HUES6 (cell line): ENCODE measurements at regions not wholly inside any gene's neighbourhood (a gene's known extent, or its start where the extent isn't known, plus 50 kb on each side); places are given as distances from the start of the nearest gene placed in this dataset.

ENCODE experiments used
- H3K27ac ChIP-seq: 2 replicates; pipeline ENCODE4 v1.7.0; 2013; ENCODE audit warnings: low read depth, mild to moderate bottlenecking, low read length, inconsistent platforms
- H3K27me3 ChIP-seq: 2 replicates; pipeline ENCODE4 v1.6.1; 2013; ENCODE audit warnings: low read length; ENCODE audit not compliant: control insufficient read depth, insufficient read depth
- H3K36me3 ChIP-seq: 2 replicates; pipeline ENCODE4 v1.6.1; 2013; ENCODE audit warnings: low read length; ENCODE audit not compliant: control insufficient read depth, insufficient read depth
- H3K4me1 ChIP-seq: 2 replicates; pipeline ENCODE4 v1.6.1; 2013; ENCODE audit warnings: low read length; ENCODE audit not compliant: control insufficient read depth, insufficient read depth
- H3K4me3 ChIP-seq: 2 replicates; pipeline ENCODE4 v1.5.1; 2013; ENCODE audit warnings: low read depth, low read length
- H3K9ac ChIP-seq: one replicate; pipeline ENCODE4 v1.6.1; 2013; ENCODE audit warnings: mild to moderate bottlenecking, low read length
- H3K9me3 ChIP-seq: 2 replicates; pipeline ENCODE4 v1.6.1; 2013; ENCODE audit warnings: low read depth, low read length; ENCODE audit not compliant: control insufficient read depth, insufficient read depth

DNA sequence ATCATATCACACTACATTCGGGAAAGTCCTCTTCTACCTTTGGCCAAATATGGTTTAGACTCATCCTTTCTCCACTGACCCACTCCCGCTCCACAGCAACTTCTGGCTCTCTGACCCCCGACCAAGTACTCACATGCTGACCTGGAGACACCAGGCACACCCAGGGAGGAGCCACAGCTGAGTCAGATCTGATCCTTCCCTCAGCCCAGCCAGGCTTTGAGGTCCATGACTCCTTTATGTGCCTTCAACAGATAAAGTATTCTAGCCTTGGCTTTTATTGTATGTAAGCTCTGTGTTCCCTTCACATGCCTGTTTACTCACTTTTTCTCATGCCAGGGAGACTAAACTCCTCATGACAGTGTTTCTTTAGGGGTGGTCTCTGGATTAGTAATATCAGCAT lies 166.9 kb upstream of the UMPS start:
- H3K9ac ChIP-seq, result no peak overlapping the region
- no peaks in the 10 kb centered on the region for H3K9me3 ChIP-seq
- H3K27ac ChIP-seq, result no peak overlapping the region
- H3K27me3 ChIP-seq, result peaks cover 5% of the 10 kb centered on the region; the same call in 1 of the 2 replicates
- no peak overlapping the region for H3K4me3 ChIP-seq
- no peaks in the 10 kb centered on the region for H3K36me3 ChIP-seq
- H3K4me1 ChIP-seq, result peaks cover 18% of the 10 kb centered on the region

DNA sequence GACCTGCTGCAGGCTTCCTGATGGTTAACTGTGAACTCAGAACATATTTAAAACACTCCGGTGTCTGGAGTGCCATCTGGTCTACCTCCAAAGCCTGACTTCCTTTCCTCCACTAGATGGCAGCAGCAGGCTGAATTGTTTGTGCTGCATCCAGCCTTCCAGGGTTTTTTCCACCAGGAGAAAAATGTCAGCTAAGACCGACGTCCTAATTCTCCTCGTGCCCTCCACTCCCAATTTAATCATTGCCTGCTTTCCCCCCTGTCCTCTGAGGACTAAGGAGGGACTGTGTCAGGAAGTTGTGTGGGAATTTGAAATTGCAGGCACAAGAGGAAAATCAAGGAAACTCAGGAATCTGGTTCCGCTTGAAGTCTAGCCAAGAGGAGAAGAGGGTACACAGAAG lies 165.2 kb upstream of the UMPS start:
- Histone ChIP-seq H3K4me3 (no peak overlapping the region; the same call in 1 of the 2 replicates), H3K4me1 (peaks cover 7% of the 10 kb centered on the region), H3K9me3 (no peaks in the 10 kb centered on the region), H3K9ac (no peak overlapping the region), H3K27me3 (peaks cover 5% of the 10 kb centered on the region; the same call in 1 of the 2 replicates), H3K36me3 (no peaks in the 10 kb centered on the region), H3K27ac (no peak overlapping the region)

DNA sequence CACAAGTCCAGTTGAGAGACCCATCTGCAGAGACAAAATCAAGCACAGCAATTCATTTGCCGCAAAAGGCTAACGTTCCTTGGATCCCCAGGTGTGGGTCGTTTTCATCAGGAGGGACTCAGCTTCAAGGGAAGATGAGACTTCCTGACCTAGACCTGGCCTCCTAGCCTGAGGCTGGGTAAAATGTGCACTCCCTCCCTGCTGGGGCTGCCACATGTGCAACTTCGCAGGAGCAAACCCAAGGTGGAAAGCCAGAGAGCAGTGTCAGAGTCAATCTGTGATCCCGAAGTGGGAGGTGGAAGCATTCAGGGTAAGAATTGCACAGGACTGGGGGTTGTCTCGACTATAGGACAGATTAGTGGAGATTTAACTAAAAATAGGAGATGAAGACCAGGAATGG lies 164.7 kb upstream of the UMPS start:
- Histone ChIP-seq H3K27ac (no peak overlapping the region), H3K9ac (no peak overlapping the region), H3K4me3 (no peak overlapping the region), H3K4me1 (peaks cover 7% of the 10 kb centered on the region), H3K9me3 (no peaks in the 10 kb centered on the region), H3K27me3 (peaks cover 5% of the 10 kb centered on the region; the same call in 1 of the 2 replicates), H3K36me3 (no peaks in the 10 kb centered on the region)

DNA sequence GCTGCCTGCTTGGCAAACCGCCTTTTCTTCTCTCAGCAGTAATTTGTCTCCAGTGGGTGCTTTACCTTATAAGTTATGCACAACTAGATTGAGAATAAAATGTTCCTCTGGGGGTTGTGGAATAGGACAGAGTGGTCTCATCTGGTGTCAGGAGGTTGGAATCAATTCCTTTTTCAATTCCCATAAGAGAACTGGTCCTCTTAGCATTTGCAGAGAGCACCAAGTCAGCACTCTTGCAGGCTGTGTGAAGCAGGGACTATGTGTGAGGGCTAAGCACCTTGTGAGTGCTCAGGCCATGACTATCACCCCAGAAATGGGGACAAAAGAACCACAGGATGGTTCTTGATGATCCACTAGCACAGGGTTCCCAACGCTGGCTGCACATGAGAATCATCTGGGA lies 163.6 kb upstream of the UMPS start:
- Histone ChIP-seq H3K36me3 (no peaks in the 10 kb centered on the region), H3K4me1 (peaks cover 7% of the 10 kb centered on the region), H3K27me3 (peaks cover 5% of the 10 kb centered on the region; the same call in 1 of the 2 replicates), H3K9me3 (no peaks in the 10 kb centered on the region), H3K9ac (no peak overlapping the region), H3K4me3 (no peak overlapping the region), H3K27ac (no peak overlapping the region)

DNA sequence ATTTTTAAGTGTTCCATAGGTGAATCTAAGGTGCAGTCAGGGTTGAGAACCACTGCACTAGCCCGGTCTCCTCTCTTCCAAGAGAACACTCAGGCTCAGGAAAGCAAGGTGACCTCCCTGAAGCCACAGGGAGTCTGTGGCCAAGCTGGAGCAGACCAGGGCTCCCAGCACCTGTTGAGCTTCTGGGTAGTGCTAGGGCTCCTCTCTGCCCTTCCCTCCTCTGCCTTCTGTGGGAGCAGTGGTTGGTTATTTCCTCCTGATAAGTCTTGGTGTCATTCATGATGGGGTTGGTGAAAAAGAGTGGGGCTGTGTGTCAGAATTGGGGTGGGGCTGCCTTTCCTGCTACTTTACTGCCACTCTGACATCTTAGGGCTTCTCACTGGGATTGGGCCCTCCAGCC lies 163.1 kb upstream of the UMPS start:
- no peak overlapping the region for H3K9ac ChIP-seq

DNA sequence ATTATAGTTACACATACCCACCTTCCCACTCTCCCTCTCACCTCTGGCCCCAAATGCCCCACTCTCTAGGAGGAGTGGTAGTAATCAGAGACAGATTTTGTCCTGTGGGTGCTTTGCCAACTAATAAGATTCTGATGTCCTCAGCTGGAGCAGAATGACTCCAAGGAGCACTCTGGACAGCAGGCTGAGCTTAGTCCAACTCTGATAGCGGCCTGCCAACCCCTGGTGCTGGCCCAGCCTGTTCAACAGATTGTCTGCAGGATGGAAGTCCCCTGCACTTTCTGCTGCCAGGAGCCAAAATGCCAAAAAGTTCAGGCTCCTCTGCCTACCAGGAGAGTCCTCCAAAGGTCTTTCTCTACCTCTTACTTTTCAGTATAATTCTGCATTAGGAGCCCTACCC lies 160.5 kb upstream of the UMPS start:
- no peak overlapping the region for H3K27ac ChIP-seq
- H3K4me3 ChIP-seq, result no peak overlapping the region
- H3K4me1 ChIP-seq, result peaks cover 7% of the 10 kb centered on the region
- no peaks in the 10 kb centered on the region for H3K9me3 ChIP-seq
- H3K36me3 ChIP-seq, result no peaks in the 10 kb centered on the region
- H3K9ac ChIP-seq, result no peak overlapping the region
- peaks cover 5% of the 10 kb centered on the region; the same call in 1 of the 2 replicates for H3K27me3 ChIP-seq

More for the DNA sequence above, 163.1 kb upstream of the UMPS start:
- Histone ChIP-seq H3K4me3 (no peak overlapping the region), H3K27me3 (peaks cover 5% of the 10 kb centered on the region; the same call in 1 of the 2 replicates), H3K27ac (no peak overlapping the region), H3K4me1 (peaks cover 7% of the 10 kb centered on the region), H3K9me3 (no peaks in the 10 kb centered on the region), H3K36me3 (no peaks in the 10 kb centered on the region)

DNA sequence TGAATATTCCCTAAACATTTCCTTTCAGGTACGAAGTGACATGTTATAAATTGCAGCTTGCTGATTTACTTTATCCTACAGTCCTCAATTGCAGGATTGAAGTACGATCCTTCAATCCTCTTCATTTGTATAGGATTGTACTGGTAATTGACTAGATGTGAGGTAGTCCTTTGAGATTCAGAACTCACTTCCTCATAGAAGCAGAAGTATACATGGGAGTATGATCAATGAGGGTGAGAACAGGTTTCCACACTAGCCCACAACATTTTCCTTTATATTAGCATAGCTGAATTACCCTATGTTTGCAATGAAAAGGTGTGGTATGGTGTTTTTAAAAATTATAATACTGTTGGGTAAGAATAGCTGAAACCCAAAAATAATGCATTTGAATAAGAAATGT lies 160.0 kb upstream of the UMPS start:
- Histone ChIP-seq H3K4me3 (no peak overlapping the region), H3K9me3 (no peaks in the 10 kb centered on the region), H3K36me3 (no peaks in the 10 kb centered on the region), H3K9ac (no peak overlapping the region), H3K4me1 (peaks cover 5% of the 10 kb centered on the region), H3K27ac (no peak overlapping the region), H3K27me3 (peaks cover 4% of the 10 kb centered on the region; the same call in 1 of the 2 replicates)

DNA sequence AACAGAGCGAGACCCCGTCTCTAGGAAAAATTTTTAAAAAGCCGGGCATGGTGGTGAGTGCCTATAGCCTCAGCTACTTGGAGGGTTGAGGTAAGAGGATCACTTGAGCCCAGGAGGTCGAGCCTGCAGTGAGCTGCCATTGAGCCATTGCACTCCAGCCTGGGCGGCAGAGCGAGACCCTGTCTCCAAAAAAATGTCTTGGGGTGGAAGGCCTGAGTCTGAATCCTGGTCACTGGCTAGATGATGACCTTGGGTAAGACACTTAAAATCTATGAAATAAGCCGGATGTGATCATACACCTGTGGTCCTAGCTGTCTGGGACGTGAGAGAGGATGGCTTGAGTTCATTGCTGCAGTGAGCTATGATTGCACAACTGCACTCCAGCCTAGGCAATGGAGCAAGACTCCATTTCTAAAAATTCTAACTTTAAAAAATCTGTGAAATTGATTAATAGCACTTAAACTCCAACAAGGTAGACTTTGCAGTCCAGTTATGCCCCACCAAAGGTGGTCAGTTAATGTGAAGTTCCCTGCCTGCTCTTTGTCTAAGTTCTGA lies 157.3 kb upstream of the UMPS start:
- H3K9ac ChIP-seq, result no peak overlapping the region

DNA sequence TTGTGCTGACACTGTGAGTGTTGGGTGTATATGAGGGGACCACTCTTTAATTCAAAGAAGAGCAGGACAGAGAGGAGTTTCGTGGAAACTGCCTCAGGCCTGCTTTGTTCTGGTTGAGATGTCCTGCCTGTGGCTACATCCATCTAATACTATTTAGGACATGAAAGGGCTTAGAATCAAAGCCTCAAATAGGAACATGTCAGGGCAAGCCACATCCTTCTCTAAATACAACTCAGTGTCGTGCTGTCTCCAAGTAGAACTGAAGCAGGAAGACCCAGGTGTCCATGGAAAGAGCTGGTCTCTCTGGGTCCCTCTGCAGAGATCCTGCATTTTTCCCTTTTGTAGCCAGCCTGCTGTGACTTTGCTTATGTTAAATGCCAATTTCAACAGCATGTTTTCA lies 156.2 kb upstream of the UMPS start:
- Histone ChIP-seq H3K27me3 (no peaks in the 10 kb centered on the region), H3K9ac (no peak overlapping the region), H3K4me1 (no peaks in the 10 kb centered on the region; the same call in 1 of the 2 replicates), H3K36me3 (no peaks in the 10 kb centered on the region), H3K27ac (no peak overlapping the region), H3K4me3 (no peak overlapping the region), H3K9me3 (no peaks in the 10 kb centered on the region)

More for the DNA sequence above, 157.3 kb upstream of the UMPS start:
- H3K4me1 ChIP-seq, result no peaks in the 10 kb centered on the region; the same call in 1 of the 2 replicates
- no peaks in the 10 kb centered on the region for H3K9me3 ChIP-seq
- H3K36me3 ChIP-seq, result no peaks in the 10 kb centered on the region
- no peaks in the 10 kb centered on the region for H3K27me3 ChIP-seq
- H3K27ac ChIP-seq, result no peak overlapping the region
- H3K4me3 ChIP-seq, result no peak overlapping the region

DNA sequence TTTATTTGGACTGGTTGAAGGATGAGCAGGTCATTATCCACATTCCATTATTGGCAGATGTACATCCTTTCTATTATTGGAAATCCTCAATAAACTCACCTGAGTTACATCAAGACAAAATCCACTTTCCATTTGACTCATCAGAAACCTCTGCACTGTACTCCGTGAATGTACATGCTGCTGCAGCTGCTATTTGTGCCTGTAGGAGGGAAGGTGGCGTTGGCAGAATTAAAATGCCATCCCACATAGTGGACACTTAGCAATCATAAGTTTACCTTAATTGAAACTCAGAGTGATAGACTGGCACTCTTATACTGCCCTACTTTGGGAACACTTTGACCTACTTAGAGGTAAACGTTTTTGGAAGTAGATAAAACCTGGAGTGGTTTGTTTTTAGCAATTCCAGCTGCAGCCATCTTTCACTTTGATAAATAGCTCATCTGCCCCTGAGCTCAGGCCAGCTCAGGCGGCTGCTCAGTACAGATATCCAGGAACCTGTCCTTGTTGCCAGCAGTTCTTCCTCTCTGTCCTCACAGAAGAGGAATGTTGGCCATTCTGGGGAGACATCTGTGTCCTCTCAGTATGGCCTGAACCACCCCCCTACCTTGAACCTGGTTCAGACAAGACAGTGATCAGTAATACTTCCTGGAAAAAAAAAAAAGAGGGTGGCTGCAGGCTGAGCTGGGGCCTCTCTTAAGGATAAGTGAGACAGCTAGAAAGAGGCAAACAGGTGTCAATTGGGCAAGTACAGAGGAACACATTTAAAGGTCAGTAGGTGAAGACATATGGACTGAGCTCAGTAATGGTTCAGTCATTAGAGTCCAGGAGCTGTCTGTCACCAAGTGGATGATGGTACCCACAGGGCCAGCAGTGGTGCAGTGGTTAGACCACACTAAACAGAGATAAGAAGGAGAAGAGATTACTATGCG lies 153.4 kb upstream of the UMPS start:
- no peak overlapping the region for H3K9ac ChIP-seq
- no peak overlapping the region for H3K27ac ChIP-seq
- H3K4me3 ChIP-seq, result no peak overlapping the region
- no peaks in the 10 kb centered on the region for H3K9me3 ChIP-seq
- no peaks in the 10 kb centered on the region for H3K36me3 ChIP-seq
- H3K4me1 ChIP-seq, result no peaks in the 10 kb centered on the region; the same call in 1 of the 2 replicates
- H3K27me3 ChIP-seq, result no peaks in the 10 kb centered on the region

DNA sequence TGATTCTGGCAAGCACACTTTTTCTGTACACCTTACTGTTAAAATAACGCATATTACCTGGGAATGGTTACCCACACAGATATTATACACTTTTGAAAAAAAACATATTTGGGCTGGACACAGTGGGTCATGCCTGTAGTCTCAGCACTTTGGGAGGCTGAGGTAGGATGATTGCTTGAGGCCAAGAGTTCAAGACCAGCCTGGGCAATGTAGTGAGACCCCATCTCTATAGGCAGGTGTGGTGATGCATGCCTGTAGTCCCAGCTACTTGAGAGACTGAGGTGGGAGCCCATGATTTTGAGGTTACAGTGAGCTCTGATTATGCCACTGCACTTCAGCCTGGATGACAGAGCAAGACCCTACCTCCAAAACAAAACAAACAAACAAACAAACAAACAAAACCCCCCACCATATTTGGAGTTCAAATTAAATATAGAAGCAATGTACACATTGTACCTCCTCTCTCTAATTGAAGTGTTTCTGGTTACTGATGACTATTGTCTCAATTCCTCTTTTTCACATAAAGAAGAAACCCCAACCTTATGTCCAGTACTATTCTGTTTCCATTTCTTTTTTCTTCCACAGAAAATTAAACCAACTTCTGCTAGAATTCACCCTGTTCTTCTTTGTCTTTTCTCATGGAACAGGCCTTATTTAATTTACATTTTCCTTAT lies 152.6 kb upstream of the UMPS start:
- no peak overlapping the region for H3K4me3 ChIP-seq
- H3K4me1 ChIP-seq, result no peaks in the 10 kb centered on the region; the same call in 1 of the 2 replicates
- no peak overlapping the region for H3K9ac ChIP-seq
- no peaks in the 10 kb centered on the region for H3K36me3 ChIP-seq
- H3K9me3 ChIP-seq, result no peaks in the 10 kb centered on the region
- no peaks in the 10 kb centered on the region for H3K27me3 ChIP-seq
- H3K27ac ChIP-seq, result no peak overlapping the region
